HCT116 (cell line): ENCODE measurements at regions not wholly inside any gene's neighbourhood (a gene's known extent, or its start where the extent isn't known, plus 50 kb on each side); places are given as distances from the start of the nearest gene placed in this dataset.

Experiments
- ATAC-seq: fragments of 200-7000 bp; cut with Tn5 transposase; 2 replicates; pipeline ENCODE4 v1.9.1; 2020; ENCODE audit warnings: mild to moderate bottlenecking, moderate library complexity
- BruUV-seq: library from RNA; stranded (reverse); fragments of 400-500 nt; replicated peaks from 2 replicates; lab custom pipeline; 2021; lab: Mats Ljungman, UMichigan
- CTCF ChIA-PET: fragments of 300-600 bp; sonication (Branson Sonifier 250); formaldehyde crosslinking; loops from one replicate; lab custom pipeline; 2021; ENCODE audit warnings: antibody characterized with exemption; lab: Charles Lee
- POLR2A ChIA-PET: fragments of 300-600, 350-600 bp; sonication (Branson Sonifier 250); formaldehyde crosslinking; loops from one replicate; lab custom pipeline; 2021; ENCODE audit warnings: antibody characterized with exemption; lab: Charles Lee
- RAD21 ChIA-PET, 2 experiments: fragments of 300-600 bp; sonication (Branson Sonifier 250); formaldehyde crosslinking; loops; one replicate each; lab custom pipeline; 2023; ENCODE audit warnings: low total read pairs in 2 of 2; ENCODE audit not compliant: uncharacterized antibody in 2 of 2, unreplicated experiment in 2 of 2, low non-redundant PET in 1 of 2; lab: Charles Lee
- DNase-seq: peaks from one replicate; pipeline ENCODE4 v3.0.0-alpha.2; 2010; ENCODE audit warnings: low read depth, low spot score
- H2AFZ ChIP-seq: fragments of 200-600 bp; shearing (Covaris generic), sonication (generic); 2 replicates; pipeline ENCODE4 v1.6.1; 2017; ENCODE audit warnings: low read depth, mixed run types, mixed read lengths, antibody characterized with exemption, low read length; ENCODE audit not compliant: poor library complexity, severe bottlenecking
- H3K27ac ChIP-seq: 2 replicates; pipeline ENCODE4 v1.5.1; 2012; ENCODE audit warnings: low read depth, low read length
- H3K27me3 ChIP-seq: fragments of 200-600 bp; sonication (generic); 2 replicates; pipeline ENCODE4 v1.6.1; 2016; ENCODE audit warnings: mixed run types, low read length, mixed read lengths; ENCODE audit not compliant: insufficient read depth
- H3K36me3 ChIP-seq, 2 experiments: fragments of 200-500 bp in 1 of 2; fragments of 200-600 bp in 1 of 2; sonication (Bioruptor generic) in 1 of 2; sonication (generic) in 1 of 2; 2 replicates each; pipeline versions ENCODE4 v1.5.1 to v1.6.1; 2014 to 2016; ENCODE audit warnings: low read length in 2 of 2, inconsistent platforms in 1 of 2, mixed read lengths in 1 of 2, mixed run types in 1 of 2; ENCODE audit not compliant: insufficient read depth in 2 of 2, control insufficient read depth in 1 of 2
- H3K4me1 ChIP-seq, 2 experiments: fragments of 200-600 bp in 1 of 2; sonication (generic) in 1 of 2; 2 replicates each; pipeline versions ENCODE4 v1.5.1 to v1.6.1; 2012 to 2017; ENCODE audit warnings: low read length in 2 of 2, inconsistent platforms in 1 of 2, mild to moderate bottlenecking in 1 of 2, mixed read lengths in 1 of 2, mixed run types in 1 of 2, moderate library complexity in 1 of 2; ENCODE audit not compliant: insufficient read depth in 2 of 2, control insufficient read depth in 1 of 2
- H3K4me2 ChIP-seq: fragments of 200-600 bp; sonication (generic); 2 replicates; pipeline ENCODE4 v1.6.1; 2017; ENCODE audit warnings: mixed run types, low read length, mixed read lengths
- H3K4me3 ChIP-seq, 2 experiments: fragments of 200-600 bp in 1 of 2; sonication (generic) in 1 of 2; replicated peaks in 1 of 2; 2 replicates each; pipeline ENCODE4 v1.5.1; 2011 to 2016; ENCODE audit warnings: low read length in 2 of 2, control low read depth in 1 of 2, low read depth in 1 of 2, mild to moderate bottlenecking in 1 of 2, mixed read lengths in 1 of 2, mixed run types in 1 of 2
- H3K79me2 ChIP-seq: fragments of 200-600 bp; sonication (generic); 2 replicates; pipeline ENCODE4 v1.6.1; 2017; ENCODE audit warnings: mild to moderate bottlenecking, mixed run types, low read length, moderate library complexity, mixed read lengths; ENCODE audit not compliant: insufficient read depth
- H3K9ac ChIP-seq: fragments of 200-600 bp; sonication (generic); 2 replicates; pipeline ENCODE4 v1.6.1; 2016; ENCODE audit warnings: low read length, mixed read lengths
- H3K9me2 ChIP-seq: fragments of 200-600 bp; sonication (generic), shearing (Covaris generic); 2 replicates; pipeline ENCODE4 v1.6.1; 2017; ENCODE audit warnings: mixed run types, mild to moderate bottlenecking, moderate library complexity; ENCODE audit not compliant: insufficient read depth
- H3K9me3 ChIP-seq, 2 experiments: fragments of 200-500 bp in 1 of 2; fragments of 200-600 bp in 1 of 2; sonication (Bioruptor generic) in 1 of 2; sonication (generic) in 1 of 2; 2 replicates each; pipeline ENCODE4 v1.6.1; 2014 to 2017; ENCODE audit warnings: low read length in 2 of 2, mixed read lengths in 2 of 2, inconsistent platforms in 1 of 2, low read depth in 1 of 2, mild to moderate bottlenecking in 1 of 2, mixed run types in 1 of 2, moderate library complexity in 1 of 2; ENCODE audit not compliant: control insufficient read depth in 1 of 2, insufficient read depth in 1 of 2
- H4K20me1 ChIP-seq: fragments of 200-600 bp; sonication (generic), shearing (Covaris generic); 2 replicates; pipeline ENCODE4 v1.6.1; 2017; ENCODE audit warnings: mixed run types, mild to moderate bottlenecking, moderate library complexity; ENCODE audit not compliant: insufficient read depth
- EGR1 ChIP-seq: IDR thresholded peaks from 2 replicates; pipeline ENCODE4 v1.6.1; 2012; ENCODE audit warnings: low read depth
- EZH2phosphoT487 ChIP-seq: fragments of 200-600 bp; IDR thresholded peaks from 2 replicates; pipeline ENCODE4 v1.6.1; 2018; ENCODE audit warnings: antibody characterized with exemption, borderline replicate concordance
- POLR2AphosphoS5 ChIP-seq: IDR thresholded peaks from 2 replicates; pipeline ENCODE4 v1.6.1; 2011; ENCODE audit warnings: mild to moderate bottlenecking, low read depth, low read length, moderate library complexity
- REST ChIP-seq: IDR thresholded peaks from 2 replicates; pipeline ENCODE4 v1.6.1; 2012; ENCODE audit warnings: low read depth
- ZFX ChIP-seq: fragments of 450-650 bp; IDR thresholded peaks from 2 replicates; pipeline ENCODE4 v1.6.1; 2017
- intact Hi-C: fragments of 100-400 bp; cut with micrococcal nuclease; formaldehyde crosslinking; loops from 2 replicates; pipeline ENCODE4 v1.10.0; 2022
- TF ChIP-seq, protein P1 (sequence below): IDR thresholded peaks from 2 replicates; pipeline ENCODE4 v1.6.1; 2012

DNA sequence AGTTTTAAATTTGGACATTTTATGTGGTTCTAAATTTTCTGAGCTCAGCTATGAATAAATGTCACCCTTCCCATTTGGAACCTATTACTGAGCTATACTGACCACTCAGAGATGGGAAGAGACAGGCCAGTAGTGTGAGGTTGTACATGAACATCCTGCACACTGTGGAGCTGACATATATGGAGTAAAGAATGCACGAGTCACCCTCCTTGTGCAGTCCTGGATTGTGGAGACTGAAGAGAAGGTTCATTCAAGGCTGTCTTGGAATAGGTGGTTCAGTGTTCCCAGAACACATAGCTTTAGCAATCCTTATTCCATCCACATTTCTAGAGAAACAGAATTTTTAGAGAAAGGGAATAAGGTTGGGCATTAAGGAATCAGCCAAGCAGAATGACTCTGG is 50.3 kb upstream of the OGFRL1 start:
- Histone ChIP-seq H3K4me2 (no peak overlapping the region), H3K9me2 (no peaks in the 10 kb centered on the region), H4K20me1 (no peaks in the 10 kb centered on the region), H3K9ac (no peak overlapping the region), H3K27me3 (no peaks in the 10 kb centered on the region), H3K4me1 (no peaks in the 10 kb centered on the region), H3K36me3 (no peaks in the 10 kb centered on the region), H3K9me3 (no peaks in the 10 kb centered on the region), H3K4me3 (no peak overlapping the region), H2AFZ (no peak overlapping the region), H3K79me2 (no peaks in the 10 kb centered on the region), H3K27ac (no peak overlapping the region)
- BruUV-seq: no TSS peak
- ChIA-PET RAD21 (no interaction called here), CTCF (no interaction called here), POLR2A (no interaction called here)
- no peak for DNase-seq
- TF ChIP-seq ZFX (no peak), EZH2phosphoT487 (no peak), POLR2AphosphoS5 (no peak), EGR1 (no peak), REST (no peak)
- TF ChIP-seq, protein P1, sequence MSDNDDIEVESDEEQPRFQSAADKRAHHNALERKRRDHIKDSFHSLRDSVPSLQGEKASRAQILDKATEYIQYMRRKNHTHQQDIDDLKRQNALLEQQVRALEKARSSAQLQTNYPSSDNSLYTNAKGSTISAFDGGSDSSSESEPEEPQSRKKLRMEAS: no peak
- intact Hi-C loops: no loop called here
- no peak for ATAC-seq
